Stimulated activated CD4-positive, alpha-beta T cell treated with anti-CD3 and anti-CD28 coated beads, Interleukin-4, amount 100 ng/mL, for 1 hour (primary cell): ENCODE measurements at regions not wholly inside any gene's neighbourhood (a gene's known extent, or its start where the extent isn't known, plus 50 kb on each side); places are given as distances from the start of the nearest gene placed in this dataset.

Experiments
- DNase-seq: peaks from one replicate; pipeline ENCODE4 v3.0.0-alpha.2; 2020

DNA sequence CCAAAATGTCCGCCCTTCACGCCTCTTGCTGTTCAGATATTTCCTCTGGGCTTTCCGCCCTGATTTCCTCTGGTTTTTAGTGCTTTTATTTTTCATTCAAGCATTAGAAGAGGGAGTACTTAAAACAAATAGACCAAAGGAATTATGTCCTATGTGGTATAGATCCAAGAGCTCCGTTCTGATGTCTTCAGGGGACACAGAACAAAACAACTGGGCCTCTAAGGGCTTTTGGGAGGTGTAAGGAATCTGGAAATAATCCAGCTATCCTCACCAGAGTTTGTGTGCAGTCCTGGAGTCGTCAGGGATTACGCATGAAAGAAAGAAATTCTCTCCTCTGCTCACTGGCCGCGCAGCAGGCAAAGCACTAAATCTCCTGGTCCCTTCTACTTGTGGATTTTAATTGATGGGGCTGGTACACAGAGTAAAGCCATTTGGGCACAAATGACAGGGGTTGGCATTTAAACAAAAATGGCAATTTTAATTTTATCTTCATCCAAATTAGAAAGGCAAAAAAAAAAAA lies 999.2 kb downstream of the ADGRL3 start:
- no peak for DNase-seq

- DNase-seq, result no peak
These were observed 996.2 kb downstream of the ADGRL3 start for GRCh38 chr4:62196338-62196737.

DNA sequence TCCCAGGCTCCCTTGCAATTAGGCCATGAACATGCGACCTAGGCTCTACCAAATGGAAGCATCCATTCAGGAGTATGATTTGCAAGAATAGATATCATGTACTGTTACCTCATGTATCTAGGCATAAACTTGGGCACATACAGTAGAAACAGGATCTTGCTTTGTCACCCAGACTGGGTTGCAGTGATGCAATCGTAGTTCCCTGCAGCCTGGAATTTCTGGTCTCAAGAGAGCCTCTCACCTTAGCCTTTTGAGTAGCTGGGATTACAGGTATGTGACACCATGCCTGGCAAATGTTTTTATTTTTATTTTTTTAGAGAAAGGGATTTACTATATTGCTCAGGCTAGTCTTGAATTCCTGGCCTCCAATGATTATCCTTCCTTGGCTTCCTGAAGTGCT lies 994.2 kb downstream of the ADGRL3 start:
- DNase-seq, result no peak

DNA sequence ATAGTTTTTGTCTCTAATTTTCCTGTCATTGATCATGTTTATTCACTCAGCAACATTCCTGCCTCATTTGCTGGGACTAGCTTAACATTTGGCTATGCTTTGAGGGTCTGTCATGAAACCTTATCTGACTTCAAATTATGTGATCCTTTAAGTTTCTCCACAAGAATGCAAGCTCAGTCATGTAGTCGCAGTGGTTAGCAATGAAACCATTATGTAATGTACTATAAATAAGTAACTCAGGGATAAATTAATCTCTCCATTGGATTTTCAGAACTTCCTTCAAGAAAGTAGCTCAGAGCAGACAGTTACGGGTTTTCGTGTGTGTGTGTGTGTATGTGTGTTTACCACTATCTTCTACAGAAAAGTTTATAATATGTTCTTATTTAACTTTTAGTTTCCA lies 993.6 kb downstream of the ADGRL3 start:
- no peak for DNase-seq

- DNase-seq, result no peak
These were observed 991.5 kb downstream of the ADGRL3 start for GRCh38 chr4:62191451-62192240.

GRCh38 chr4:62170235-62170634 lies 970.1 kb downstream of the ADGRL3 start:
- no peak for DNase-seq

DNA sequence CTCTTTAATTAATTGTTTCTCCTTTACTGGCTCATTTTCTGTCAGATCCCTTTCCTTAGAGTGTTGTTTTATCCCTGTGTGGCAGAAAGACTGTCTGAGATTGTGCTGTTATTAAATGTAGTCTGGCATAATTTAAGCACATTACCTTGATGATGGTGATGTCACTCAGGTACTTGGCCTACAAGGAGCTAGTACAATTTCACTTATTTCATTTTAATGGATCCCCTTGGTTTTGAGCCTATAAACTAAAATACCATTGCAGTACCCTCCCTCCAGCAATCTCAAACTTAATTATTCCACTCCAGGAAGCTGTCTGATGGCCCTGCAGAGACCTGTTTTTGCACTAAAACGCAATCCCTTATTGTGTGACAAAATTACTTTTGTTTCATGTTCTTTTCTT lies 968.6 kb downstream of the ADGRL3 start:
- DNase-seq, result no peak

DNA sequence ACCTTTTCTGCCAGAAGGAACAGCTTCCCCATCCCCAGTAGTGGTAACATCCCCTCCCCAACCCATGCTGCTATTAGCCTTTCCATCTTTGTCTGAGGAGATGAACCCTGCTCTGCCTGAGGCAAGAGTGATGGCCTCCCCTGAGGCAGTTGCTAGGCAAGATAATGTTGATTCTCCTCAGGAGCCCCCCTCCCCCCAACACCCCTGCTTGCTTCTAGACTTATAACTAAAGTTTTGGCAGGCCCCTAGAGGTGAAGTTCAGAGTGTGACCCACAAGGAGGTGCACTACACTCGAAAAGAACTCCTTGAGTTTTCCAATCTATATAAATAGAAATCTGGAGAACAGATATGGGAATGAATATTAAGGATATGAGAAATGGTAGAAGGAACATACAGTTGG lies 962.5 kb downstream of the ADGRL3 start:
- DNase-seq, result no peak

DNA sequence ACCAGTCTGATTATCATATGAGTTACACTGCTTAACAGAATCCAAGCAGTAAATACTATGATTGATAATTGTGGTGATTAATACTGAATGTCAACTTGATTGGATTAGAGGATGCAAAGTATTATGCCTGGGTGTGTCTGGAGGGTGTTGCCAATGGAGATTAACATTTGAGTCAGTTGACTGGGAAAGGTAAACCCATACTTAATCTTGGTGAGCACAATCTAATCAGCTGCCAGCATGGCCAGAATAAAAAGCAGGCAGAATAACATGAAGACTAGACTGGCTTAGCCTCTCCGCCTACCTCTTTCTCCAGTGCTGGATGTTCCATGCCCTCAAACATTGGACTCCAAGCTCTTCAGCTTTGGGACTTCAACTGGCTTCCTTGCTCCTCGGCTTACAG lies 961.3 kb downstream of the ADGRL3 start:
- no peak for DNase-seq

- DNase-seq, result no peak
These were observed 959.8 kb downstream of the ADGRL3 start for GRCh38 chr4:62159876-62160275.

DNA sequence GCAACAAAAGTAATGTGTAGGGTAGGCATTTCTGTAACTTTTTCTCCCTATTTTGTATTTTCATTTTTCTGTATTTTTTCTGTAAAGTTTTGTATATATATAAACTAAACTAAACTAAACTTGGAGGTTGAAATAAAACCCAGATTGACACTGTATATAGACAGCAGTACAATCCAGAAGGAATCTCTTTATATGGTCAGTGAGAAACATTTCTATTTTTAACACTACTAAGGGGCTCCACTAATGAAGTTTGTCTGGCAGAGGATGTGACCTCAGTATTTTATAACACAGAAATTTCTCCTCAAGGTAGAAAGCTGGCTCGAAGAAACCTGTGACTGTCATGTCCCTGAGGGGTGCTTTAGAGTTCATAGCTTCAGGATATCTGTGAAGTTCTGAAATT lies 959.2 kb downstream of the ADGRL3 start:
- no peak for DNase-seq

- no peak for DNase-seq
These were observed 956.1 kb downstream of the ADGRL3 start for GRCh38 chr4:62156205-62156604.

DNA sequence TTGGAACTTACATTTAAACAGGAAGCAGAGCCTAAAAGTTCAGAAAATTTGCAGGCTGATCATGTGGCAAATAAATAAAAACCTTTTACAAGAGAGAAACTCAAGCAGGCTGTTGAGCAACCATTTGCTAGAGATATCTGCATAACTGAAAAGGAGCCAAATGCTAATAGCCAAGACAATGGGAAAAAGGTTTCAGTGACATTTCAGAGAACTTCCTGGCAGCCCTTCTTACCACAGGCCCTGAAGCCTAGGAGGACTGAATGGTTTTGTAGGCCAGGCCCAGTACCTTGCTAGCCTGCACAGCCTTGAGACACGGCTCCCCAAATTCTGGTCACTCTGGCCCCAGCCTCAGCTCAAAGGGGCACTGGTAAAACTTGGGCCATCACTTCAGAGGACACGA lies 945.1 kb downstream of the ADGRL3 start:
- no peak for DNase-seq

DNA sequence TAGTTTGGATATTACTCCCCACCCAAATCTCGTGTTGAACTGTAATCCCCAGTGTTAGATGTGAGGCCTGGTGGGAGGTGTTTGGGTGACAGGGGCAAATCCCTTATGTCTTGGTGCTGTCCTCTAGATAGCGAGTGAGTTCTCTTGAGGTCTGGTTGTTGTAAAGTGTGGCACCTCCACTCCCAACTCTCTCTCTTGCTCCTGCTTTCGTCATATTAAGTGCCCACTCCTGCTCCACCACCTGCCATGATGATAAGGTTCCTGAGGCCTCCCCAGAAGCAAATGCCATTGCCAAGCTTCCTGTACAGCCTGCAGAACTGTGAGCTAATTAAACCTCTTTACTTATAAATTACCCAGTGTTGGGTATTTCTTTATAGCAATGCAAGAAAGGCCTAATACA lies 944.3 kb downstream of the ADGRL3 start:
- no peak for DNase-seq

DNA sequence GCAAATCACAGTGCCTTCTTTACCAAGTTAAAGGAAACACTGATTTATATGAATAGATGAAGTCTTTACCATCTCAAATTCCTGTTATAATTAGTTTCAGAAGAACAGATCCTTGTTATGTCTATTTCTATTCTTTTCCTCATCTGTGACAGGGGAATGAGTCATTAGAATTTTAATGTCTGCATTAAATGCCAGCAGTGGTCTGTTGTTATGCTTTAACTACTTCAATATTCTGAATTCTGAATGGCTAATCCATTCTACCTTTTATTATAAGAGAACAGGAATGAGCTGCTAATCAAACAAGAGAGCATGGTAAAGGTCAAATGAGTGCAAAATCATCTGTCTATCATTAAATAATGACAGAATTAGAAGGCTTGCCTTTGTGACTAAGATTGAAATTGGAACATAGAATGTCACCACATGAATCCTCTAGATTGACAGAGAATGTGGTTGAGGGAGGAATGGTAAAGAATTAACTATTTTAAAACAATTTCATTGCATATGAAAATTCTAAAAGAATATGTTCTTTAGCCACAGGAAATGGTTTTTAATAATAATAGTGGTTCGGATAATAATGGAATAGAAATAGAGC lies 935.5 kb downstream of the ADGRL3 start:
- DNase-seq, result no peak

- no peak for DNase-seq
These were observed 933.9 kb downstream of the ADGRL3 start for GRCh38 chr4:62133977-62134376.

DNA sequence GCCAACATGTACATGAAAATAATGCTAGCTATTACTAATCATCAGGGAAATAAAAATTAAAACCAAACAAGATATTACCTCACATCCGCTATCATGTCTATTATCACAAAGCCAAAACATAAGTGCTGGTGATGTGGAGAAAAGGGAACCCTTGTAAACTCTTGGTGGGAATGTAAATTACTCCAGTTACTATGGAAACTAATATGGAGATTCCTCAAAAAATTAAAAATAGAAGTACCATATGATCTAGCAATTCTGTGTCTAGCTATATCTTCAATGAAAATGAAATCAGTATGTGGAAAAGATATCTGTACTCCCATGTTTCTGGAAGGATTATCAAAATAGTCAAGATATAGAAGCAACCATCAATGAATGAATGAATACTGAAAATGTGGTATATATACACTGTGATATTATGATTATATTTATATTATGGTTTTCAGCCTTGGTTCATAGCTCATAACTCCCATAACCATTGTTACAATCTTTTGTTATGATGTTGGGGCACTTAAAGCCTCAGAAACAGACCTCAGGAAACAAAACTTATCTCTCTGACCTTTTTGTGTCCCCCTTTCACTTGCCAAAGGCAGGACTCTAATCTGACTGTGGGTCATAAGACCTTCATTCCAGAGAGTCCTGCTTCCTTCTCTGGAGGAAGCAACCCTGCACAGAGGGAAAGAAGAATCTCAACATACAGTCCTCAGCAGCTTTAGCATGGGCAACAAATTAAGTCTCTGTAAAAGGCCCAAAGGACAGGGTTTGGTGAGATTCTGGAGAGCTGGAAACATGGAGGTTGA lies 933.2 kb downstream of the ADGRL3 start:
- no peak for DNase-seq

- no peak for DNase-seq
These were observed 930.9 kb downstream of the ADGRL3 start for GRCh38 chr4:62131049-62131448.

GRCh38 chr4:62130637-62131036 lies 930.5 kb downstream of the ADGRL3 start:
- no peak for DNase-seq

DNA sequence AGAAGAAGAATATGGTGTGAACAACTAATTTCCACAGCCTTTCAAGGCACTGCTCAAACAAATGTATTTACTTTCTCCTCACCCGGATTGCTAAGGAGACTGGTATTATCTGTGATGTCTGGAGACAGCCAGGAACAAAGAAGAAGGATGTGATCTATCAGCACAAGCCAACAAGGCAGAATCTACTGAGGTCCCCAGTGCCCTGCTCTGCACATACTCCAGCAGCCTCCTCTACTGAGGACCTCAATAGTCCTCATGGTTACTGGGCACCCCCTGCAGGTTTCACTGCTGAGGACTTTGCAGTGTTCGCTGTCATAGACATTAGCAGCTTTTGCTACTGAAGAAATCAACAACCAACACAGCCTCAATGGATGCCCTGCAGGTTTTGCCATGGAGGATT lies 930.1 kb downstream of the ADGRL3 start:
- DNase-seq, result no peak
